ENCODE measurements at regions not wholly inside any gene's neighbourhood (a gene's known extent, or its start where the extent isn't known, plus 50 kb on each side); places are given as distances from the start of the nearest gene placed in this dataset.
A peak's percentile ranks its signal among the peaks of the same experiment; 100 is the strongest.

DNA sequence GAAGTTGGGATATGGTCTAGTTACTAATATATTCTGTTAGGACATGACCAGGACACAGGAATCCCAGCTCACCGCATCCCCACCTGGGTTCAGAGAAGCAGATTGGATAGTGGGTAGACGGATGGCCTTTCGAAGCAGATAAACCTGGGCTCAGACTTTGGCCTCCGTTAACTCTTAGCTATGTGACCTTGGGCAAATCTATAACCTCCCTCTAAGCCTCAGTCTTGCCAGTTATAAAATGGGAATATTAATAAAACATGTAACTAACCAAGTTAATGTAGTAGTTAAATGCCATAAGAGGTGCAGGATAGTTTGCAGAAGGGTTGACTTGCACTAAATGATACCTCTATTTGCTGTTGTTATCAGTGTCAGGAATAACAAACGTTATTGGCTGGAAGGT is 127.6 kb upstream of the JCAD start:
- H3K9me3 ChIP-seq (ENCODE audit: low read depth, low read length), result no peaks in the 10 kb centered on the region
- peaks cover 57% of the 10 kb centered on the region for H3K4me1 ChIP-seq (ENCODE audit: insufficient read depth, low read length)
- H3K27me3 ChIP-seq (ENCODE audit: insufficient read depth, low read length), result no peaks in the 10 kb centered on the region
- H2AFZ ChIP-seq (ENCODE audit: low read length), result peak overlapping the region; percentile 92
- H3K4me2 ChIP-seq (ENCODE audit: insufficient read depth, low read length), result peak overlapping the region; percentile 85
- no peak for DNase-seq (ENCODE audit: insufficient read length, low spot score, missing footprints)
- H3K79me2 ChIP-seq (ENCODE audit: insufficient read depth, low read length), result no peaks in the 10 kb centered on the region
- no peak overlapping the region for H3K27ac ChIP-seq (ENCODE audit: low read depth, low read length)
- no peak overlapping the region for H3K4me3 ChIP-seq (ENCODE audit: insufficient read depth, low read length)
- H3K36me3 ChIP-seq (ENCODE audit: insufficient read depth, low read length), result no peaks in the 10 kb centered on the region
- no peaks in the 10 kb centered on the region for H4K20me1 ChIP-seq (ENCODE audit: insufficient read depth, low read length)
- no peak for TF ChIP-seq CTCF (IDR thresholded peaks at IDR 0.05; ENCODE audit: extremely low read depth, low read depth, low read length)

- H2AFZ ChIP-seq (ENCODE audit: low read length), result peak overlapping the region; percentile 92
- peak overlapping the region; percentile 56 for H3K4me3 ChIP-seq (ENCODE audit: insufficient read depth, low read length)
- peak overlapping the region; percentile 85 for H3K4me2 ChIP-seq (ENCODE audit: insufficient read depth, low read length)
- peak; percentile 82 for DNase-seq (ENCODE audit: insufficient read length, low spot score, missing footprints)
- peak overlapping the region; percentile 67 for H3K27ac ChIP-seq (ENCODE audit: low read depth, low read length)
- no peaks in the 10 kb centered on the region for H3K9me3 ChIP-seq (ENCODE audit: low read depth, low read length)
- no peaks in the 10 kb centered on the region for H3K36me3 ChIP-seq (ENCODE audit: insufficient read depth, low read length)
- H3K79me2 ChIP-seq (ENCODE audit: insufficient read depth, low read length), result no peaks in the 10 kb centered on the region
- peaks cover 63% of the 10 kb centered on the region for H3K4me1 ChIP-seq (ENCODE audit: insufficient read depth, low read length)
- H4K20me1 ChIP-seq (ENCODE audit: insufficient read depth, low read length), result no peaks in the 10 kb centered on the region
- peak; percentile 42 for TF ChIP-seq CTCF (IDR thresholded peaks at IDR 0.05; ENCODE audit: extremely low read depth, low read depth, low read length)
- no peaks in the 10 kb centered on the region for H3K27me3 ChIP-seq (ENCODE audit: insufficient read depth, low read length)
Observed at GRCh38 chr10:30186371-30186875, 127.0 kb upstream of the JCAD start.

GRCh38 chr10:30185916-30186315 is 126.5 kb upstream of the JCAD start:
- no peak for TF ChIP-seq CTCF (IDR thresholded peaks at IDR 0.05; ENCODE audit: extremely low read depth, low read depth, low read length)
- Histone ChIP-seq H3K27me3 (ENCODE audit: insufficient read depth, low read length) (no peaks in the 10 kb centered on the region), H3K4me2 (ENCODE audit: insufficient read depth, low read length) (peak overlapping the region; percentile 85), H2AFZ (ENCODE audit: low read length) (no peak overlapping the region), H3K4me3 (ENCODE audit: insufficient read depth, low read length) (peak overlapping the region; percentile 56), H3K36me3 (ENCODE audit: insufficient read depth, low read length) (no peaks in the 10 kb centered on the region), H3K9me3 (ENCODE audit: low read depth, low read length) (no peaks in the 10 kb centered on the region), H3K4me1 (ENCODE audit: insufficient read depth, low read length) (peaks cover 64% of the 10 kb centered on the region), H4K20me1 (ENCODE audit: insufficient read depth, low read length) (no peaks in the 10 kb centered on the region), H3K27ac (ENCODE audit: low read depth, low read length) (peak overlapping the region; percentile 67), H3K79me2 (ENCODE audit: insufficient read depth, low read length) (no peaks in the 10 kb centered on the region)
- DNase-seq (ENCODE audit: insufficient read length, low spot score, missing footprints), result peak; percentile 93

GRCh38 chr10:30185341-30185740 is 126.0 kb upstream of the JCAD start:
- Histone ChIP-seq H3K27ac (ENCODE audit: low read depth, low read length) (peak overlapping the region; percentile 38), H3K4me1 (ENCODE audit: insufficient read depth, low read length) (peaks cover 64% of the 10 kb centered on the region), H3K4me2 (ENCODE audit: insufficient read depth, low read length) (no peak overlapping the region)

More at GRCh38 chr10:30185341-30185740, 126.0 kb upstream of the JCAD start:
- Histone ChIP-seq H4K20me1 (ENCODE audit: insufficient read depth, low read length) (no peaks in the 10 kb centered on the region), H2AFZ (ENCODE audit: low read length) (no peak overlapping the region), H3K4me3 (ENCODE audit: insufficient read depth, low read length) (no peak overlapping the region), H3K79me2 (ENCODE audit: insufficient read depth, low read length) (no peaks in the 10 kb centered on the region), H3K36me3 (ENCODE audit: insufficient read depth, low read length) (no peaks in the 10 kb centered on the region), H3K9me3 (ENCODE audit: low read depth, low read length) (no peaks in the 10 kb centered on the region), H3K27me3 (ENCODE audit: insufficient read depth, low read length) (no peaks in the 10 kb centered on the region)
- TF ChIP-seq CTCF (IDR thresholded peaks at IDR 0.05; ENCODE audit: extremely low read depth, low read depth, low read length), result no peak
- DNase-seq (ENCODE audit: insufficient read length, low spot score, missing footprints), result no peak

Data from osteoblast (primary cell).